Endothelial cell of hepatic sinusoid (primary cell): ENCODE measurements at regions not wholly inside any gene's neighbourhood (a gene's known extent, or its start where the extent isn't known, plus 50 kb on each side); places are given as distances from the start of the nearest gene placed in this dataset.

Source experiments
- in situ Hi-C: cut with HindIII; loops from 2 replicates; pipeline ENCODE4 v1.10.0; 2017; ENCODE audit warnings: low sequenced_read_pairs

GRCh38 chr6:169989594-169989993 is 238.2 kb downstream of the ERMARD start:
- in situ Hi-C loops = no loop called here

GRCh38 chr6:169988769-169989550 is 237.5 kb downstream of the ERMARD start:
- in situ Hi-C loops = no loop called here

GRCh38 chr6:169986848-169987498 is 235.6 kb downstream of the ERMARD start:
- in situ Hi-C loops = no loop called here

- in situ Hi-C loops = no loop called here
Observed at GRCh38 chr6:169986171-169986847, 234.9 kb downstream of the ERMARD start.

GRCh38 chr6:169985121-169986015 is 233.9 kb downstream of the ERMARD start:
- in situ Hi-C loops = no loop called here

GRCh38 chr6:169984181-169985120 is 233.0 kb downstream of the ERMARD start:
- in situ Hi-C loops = no loop called here

- in situ Hi-C loops = no loop called here
Observed at GRCh38 chr6:169983651-169984050, 232.2 kb downstream of the ERMARD start.

- in situ Hi-C loops = no loop called here
Observed at GRCh38 chr6:169982461-169983386, 231.3 kb downstream of the ERMARD start.

- in situ Hi-C loops = no loop called here
Observed at GRCh38 chr6:169981969-169982368, 230.5 kb downstream of the ERMARD start.

GRCh38 chr6:169981568-169981967 is 230.1 kb downstream of the ERMARD start:
- in situ Hi-C loops = no loop called here

- in situ Hi-C loops = no loop called here
Observed at GRCh38 chr6:169980826-169981450, 229.5 kb downstream of the ERMARD start.

GRCh38 chr6:169979873-169980432 is 228.5 kb downstream of the ERMARD start:
- in situ Hi-C loops = no loop called here

GRCh38 chr6:169978615-169979161 is 227.3 kb downstream of the ERMARD start:
- in situ Hi-C loops = no loop called here

- in situ Hi-C loops = no loop called here
Observed at GRCh38 chr6:169977434-169978265, 226.2 kb downstream of the ERMARD start.

GRCh38 chr6:169976301-169977081 is 225.1 kb downstream of the ERMARD start:
- in situ Hi-C loops = no loop called here

GRCh38 chr6:169975701-169976100 is 224.3 kb downstream of the ERMARD start:
- in situ Hi-C loops = no loop called here
